ENCODE measurements at regions not wholly inside any gene's neighbourhood (a gene's known extent, or its start where the extent isn't known, plus 50 kb on each side); places are given as distances from the start of the nearest gene placed in this dataset.

GRCh38 chr7:41835976-41836530 is 133.2 kb upstream of the INHBA start:
- no peak for DNase-seq (ENCODE audit: low read depth)
- no peak overlapping the region for H3K4me3 ChIP-seq (ENCODE audit: low read depth, low read length)

- H3K4me3 ChIP-seq (ENCODE audit: low read depth, low read length), result no peak overlapping the region
Observed at GRCh38 chr7:41834805-41835694, 132.2 kb upstream of the INHBA start.

GRCh38 chr7:41832941-41833340 is 130.1 kb upstream of the INHBA start:
- H3K4me3 ChIP-seq (ENCODE audit: low read depth, low read length), result no peak overlapping the region
- DNase-seq (ENCODE audit: low read depth), result no peak

More at GRCh38 chr7:41834805-41835694, 132.2 kb upstream of the INHBA start:
- peak; percentile 12 for DNase-seq (ENCODE audit: low read depth)

- no peak overlapping the region for H3K4me3 ChIP-seq (ENCODE audit: low read depth, low read length)
- DNase-seq (ENCODE audit: low read depth), result no peak
Observed at GRCh38 chr7:41830271-41830670, 127.4 kb upstream of the INHBA start.

GRCh38 chr7:41828911-41829310 is 126.0 kb upstream of the INHBA start:
- DNase-seq (ENCODE audit: low read depth), result no peak
- H3K4me3 ChIP-seq (ENCODE audit: low read depth, low read length), result no peak overlapping the region

- no peak overlapping the region for H3K4me3 ChIP-seq (ENCODE audit: low read depth, low read length)
- DNase-seq (ENCODE audit: low read depth), result no peak
Observed at GRCh38 chr7:41826641-41827040, 123.8 kb upstream of the INHBA start.

GRCh38 chr7:41825927-41826480 is 123.1 kb upstream of the INHBA start:
- H3K4me3 ChIP-seq (ENCODE audit: low read depth, low read length), result no peak overlapping the region
- no peak for DNase-seq (ENCODE audit: low read depth)

GRCh38 chr7:41824284-41824683 is 121.4 kb upstream of the INHBA start:
- no peak overlapping the region for H3K4me3 ChIP-seq (ENCODE audit: low read depth, low read length)

GRCh38 chr7:41822259-41822817 is 119.4 kb upstream of the INHBA start:
- no peak for DNase-seq (ENCODE audit: low read depth)
- no peak overlapping the region for H3K4me3 ChIP-seq (ENCODE audit: low read depth, low read length)

More at GRCh38 chr7:41824284-41824683, 121.4 kb upstream of the INHBA start:
- DNase-seq (ENCODE audit: low read depth), result no peak

GRCh38 chr7:41821521-41822213 is 118.8 kb upstream of the INHBA start:
- no peak for DNase-seq (ENCODE audit: low read depth)

GRCh38 chr7:41820111-41820671 is 117.3 kb upstream of the INHBA start:
- no peak overlapping the region for H3K4me3 ChIP-seq (ENCODE audit: low read depth, low read length)
- no peak for DNase-seq (ENCODE audit: low read depth)

More at GRCh38 chr7:41821521-41822213, 118.8 kb upstream of the INHBA start:
- no peak overlapping the region for H3K4me3 ChIP-seq (ENCODE audit: low read depth, low read length)

GRCh38 chr7:41819645-41820044 is 116.8 kb upstream of the INHBA start:
- no peak overlapping the region for H3K4me3 ChIP-seq (ENCODE audit: low read depth, low read length)
- DNase-seq (ENCODE audit: low read depth), result no peak

- DNase-seq (ENCODE audit: low read depth), result no peak
- no peak overlapping the region for H3K4me3 ChIP-seq (ENCODE audit: low read depth, low read length)
Observed at GRCh38 chr7:41818765-41819398, 116.0 kb upstream of the INHBA start.

GRCh38 chr7:41817386-41817785 is 114.5 kb upstream of the INHBA start:
- DNase-seq (ENCODE audit: low read depth), result no peak
- no peak overlapping the region for H3K4me3 ChIP-seq (ENCODE audit: low read depth, low read length)

GRCh38 chr7:41816111-41816510 is 113.2 kb upstream of the INHBA start:
- no peak for DNase-seq (ENCODE audit: low read depth)
- H3K4me3 ChIP-seq (ENCODE audit: low read depth, low read length), result no peak overlapping the region

GRCh38 chr7:41814888-41815287 is 112.0 kb upstream of the INHBA start:
- no peak overlapping the region for H3K4me3 ChIP-seq (ENCODE audit: low read depth, low read length)
- no peak for DNase-seq (ENCODE audit: low read depth)

GRCh38 chr7:41813286-41813685 is 110.4 kb upstream of the INHBA start:
- no peak for DNase-seq (ENCODE audit: low read depth)
- no peak overlapping the region for H3K4me3 ChIP-seq (ENCODE audit: low read depth, low read length)

GRCh38 chr7:41811941-41812340 is 109.1 kb upstream of the INHBA start:
- no peak for DNase-seq (ENCODE audit: low read depth)
- H3K4me3 ChIP-seq (ENCODE audit: low read depth, low read length), result no peak overlapping the region

- DNase-seq (ENCODE audit: low read depth), result no peak
- no peak overlapping the region for H3K4me3 ChIP-seq (ENCODE audit: low read depth, low read length)
Observed at GRCh38 chr7:41809940-41810576, 107.2 kb upstream of the INHBA start.
